ENCODE measurements at regions not wholly inside any gene's neighbourhood (a gene's known extent, or its start where the extent isn't known, plus 50 kb on each side); places are given as distances from the start of the nearest gene placed in this dataset.

DNA sequence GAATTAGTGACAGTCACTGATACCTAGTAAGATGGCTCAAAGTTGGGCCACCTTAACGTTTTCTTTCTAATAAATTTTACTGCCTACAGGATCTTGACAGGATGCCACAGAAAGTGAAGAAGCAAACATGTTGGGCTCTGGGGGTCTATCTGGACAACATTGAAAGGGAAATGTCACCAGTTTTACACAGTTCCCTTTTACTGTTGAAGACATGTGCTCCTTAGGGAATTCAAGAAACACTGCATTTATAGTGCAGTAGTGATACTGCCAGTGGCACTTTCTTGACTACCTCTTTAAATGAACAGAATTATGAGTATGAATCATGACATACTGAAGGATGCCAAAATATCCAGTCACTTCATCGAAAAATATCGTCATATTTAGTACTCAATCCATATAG is 269.3 kb upstream of the SYT10 start:
- H3K27ac ChIP-seq: no peak overlapping the region
- TF ChIP-seq CTCF (IDR thresholded peaks at IDR 0.05) (no peak), POLR2A (IDR thresholded peaks at IDR 0.05) (no peak)
- WGBS, 2 donors: 77 to 83% methylated on average over 3 of the region's 3 CpGs
- H3K9me3 ChIP-seq: no peaks in the 10 kb centered on the region
- no peaks in the 10 kb centered on the region for H3K27me3 ChIP-seq
- H3K4me3 ChIP-seq: no peak overlapping the region
- DNase-seq: no peak
- no peaks in the 10 kb centered on the region for H3K4me1 ChIP-seq
- no peaks in the 10 kb centered on the region for H3K36me3 ChIP-seq (ENCODE audit: low read depth, missing control alignments)
- intact Hi-C loops (cut with DNase I; ENCODE audit: low total_unique reads): no loop called here

DNA sequence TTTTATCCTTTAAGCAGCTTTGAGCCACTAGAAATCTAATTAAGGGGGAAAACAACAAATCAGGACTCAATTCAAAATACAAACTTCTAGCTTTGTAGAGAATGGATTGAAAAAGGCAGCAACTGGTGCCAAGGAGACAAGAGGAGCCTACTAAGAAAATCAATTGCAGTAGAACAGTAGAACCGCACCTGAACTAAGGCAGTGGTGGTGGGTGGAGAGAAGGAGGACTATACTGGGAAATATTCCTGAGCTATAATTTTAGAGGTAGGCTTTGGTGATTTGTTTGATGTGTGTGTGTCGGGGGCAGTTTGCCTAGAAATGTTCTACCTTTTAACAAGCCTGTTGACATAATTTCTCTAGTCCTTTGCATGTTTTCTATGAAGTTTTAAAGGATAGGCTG is 270.9 kb upstream of the SYT10 start:
- no peak overlapping the region for H3K4me3 ChIP-seq
- no peaks in the 10 kb centered on the region for H3K27me3 ChIP-seq
- no peaks in the 10 kb centered on the region for H3K9me3 ChIP-seq
- no peak overlapping the region for H3K27ac ChIP-seq
- DNase-seq: no peak
- intact Hi-C loops (cut with DNase I; ENCODE audit: low total_unique reads): no loop called here
- TF ChIP-seq CTCF (IDR thresholded peaks at IDR 0.05) (no peak), POLR2A (IDR thresholded peaks at IDR 0.05) (no peak)
- 72 to 83% methylated on average over 2 of the region's 2 CpGs for WGBS, 2 donors
- H3K4me1 ChIP-seq: no peaks in the 10 kb centered on the region
- H3K36me3 ChIP-seq (ENCODE audit: low read depth, missing control alignments): no peaks in the 10 kb centered on the region

GRCh38 chr12:33718631-33719030 is 279.0 kb upstream of the SYT10 start:
- H3K4me1 ChIP-seq: no peaks in the 10 kb centered on the region
- WGBS, 2 donors: 83 to 93% methylated on average over 2 of the region's 2 CpGs
- intact Hi-C loops (cut with DNase I; ENCODE audit: low total_unique reads): no loop called here
- no peak for TF ChIP-seq POLR2A (IDR thresholded peaks at IDR 0.05)
- TF ChIP-seq CTCF (IDR thresholded peaks at IDR 0.05): no peak
- H3K4me3 ChIP-seq: no peak overlapping the region
- DNase-seq: no peak
- no peak overlapping the region for H3K27ac ChIP-seq
- H3K27me3 ChIP-seq: no peaks in the 10 kb centered on the region
- H3K36me3 ChIP-seq (ENCODE audit: low read depth, missing control alignments): no peaks in the 10 kb centered on the region
- H3K9me3 ChIP-seq: no peaks in the 10 kb centered on the region

GRCh38 chr12:33721561-33721960 is 281.9 kb upstream of the SYT10 start:
- DNase-seq: no peak
- TF ChIP-seq POLR2A (IDR thresholded peaks at IDR 0.05) (no peak), CTCF (IDR thresholded peaks at IDR 0.05) (no peak)
- no peaks in the 10 kb centered on the region for H3K36me3 ChIP-seq (ENCODE audit: low read depth, missing control alignments)
- no peaks in the 10 kb centered on the region for H3K4me1 ChIP-seq
- H3K27ac ChIP-seq: no peak overlapping the region
- 70 to 88% methylated on average over 2 of the region's 2 CpGs for WGBS, 2 donors
- no peak overlapping the region for H3K4me3 ChIP-seq
- H3K27me3 ChIP-seq: no peaks in the 10 kb centered on the region
- no peaks in the 10 kb centered on the region for H3K9me3 ChIP-seq
- intact Hi-C loops (cut with DNase I; ENCODE audit: low total_unique reads): no loop called here

- Histone ChIP-seq H3K4me1 (no peaks in the 10 kb centered on the region), H3K27ac (no peak overlapping the region), H3K9me3 (no peaks in the 10 kb centered on the region), H3K4me3 (no peak overlapping the region), H3K36me3 (ENCODE audit: low read depth, missing control alignments) (no peaks in the 10 kb centered on the region), H3K27me3 (no peaks in the 10 kb centered on the region)
- intact Hi-C loops (cut with DNase I; ENCODE audit: low total_unique reads): no loop called here
- no peak for DNase-seq
- TF ChIP-seq POLR2A (IDR thresholded peaks at IDR 0.05) (no peak), CTCF (IDR thresholded peaks at IDR 0.05) (no peak)
- 60 to 64% methylated on average over 4 of the region's 4 CpGs for WGBS, 2 donors
Measured at GRCh38 chr12:33724867-33725266, 285.2 kb upstream of the SYT10 start.
